GM10248 (cell line): ENCODE measurements at regions not wholly inside any gene's neighbourhood (a gene's known extent, or its start where the extent isn't known, plus 50 kb on each side); places are given as distances from the start of the nearest gene placed in this dataset.

Source experiments
- CTCF ChIA-PET: fragments of 300-600 bp; sonication (Branson Sonifier 250); formaldehyde crosslinking; extraction: SDS; loops from one replicate; lab custom pipeline; 2021; ENCODE audit warnings: antibody characterized with exemption; lab: Yijun Ruan, JAX
- POLR2A ChIA-PET: fragments of 350-650 bp; sonication (Branson Sonifier 250); formaldehyde crosslinking; extraction: SDS; loops from one replicate; lab custom pipeline; 2020; ENCODE audit warnings: antibody characterized with exemption; lab: Yijun Ruan, JAX
- DNase-seq: peaks from one replicate; pipeline ENCODE4 v3.0.0; 2012; ENCODE audit errors: extremely low spot score
- CTCF ChIP-seq: IDR thresholded peaks from 2 replicates; pipeline ENCODE4 v1.5.1; 2012; ENCODE audit warnings: mild to moderate bottlenecking, low read depth; ENCODE audit errors: extremely low read depth, missing control alignments, control extremely low read depth

DNA sequence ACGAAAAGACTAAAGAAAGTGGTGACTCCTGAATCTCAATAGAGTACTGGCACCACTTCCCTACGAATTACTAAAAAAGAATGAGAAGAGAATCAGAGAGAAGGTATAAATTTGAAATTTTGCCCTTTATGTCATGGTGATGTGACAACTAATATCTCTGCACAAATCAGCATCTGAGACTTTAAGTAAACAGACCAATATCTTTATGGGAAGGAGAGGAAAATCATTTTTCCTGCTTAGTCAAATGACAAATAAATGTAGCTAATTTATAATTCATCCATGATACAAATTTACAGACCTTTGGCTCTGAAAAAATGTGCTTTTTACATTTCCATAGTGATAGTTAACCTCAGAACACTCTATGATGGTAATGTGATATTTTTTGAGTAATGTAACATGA lies 424.8 kb upstream of the EPHA5 start:
- ChIA-PET POLR2A (no interaction called here), CTCF (no interaction called here)
- no peak for TF ChIP-seq CTCF
- DNase-seq: no peak

GRCh38 chr4:66094070-66094469 lies 423.8 kb upstream of the EPHA5 start:
- TF ChIP-seq CTCF: no peak
- no peak for DNase-seq
- ChIA-PET POLR2A (no interaction called here), CTCF (no interaction called here)

GRCh38 chr4:66091786-66092185 lies 421.5 kb upstream of the EPHA5 start:
- no peak for TF ChIP-seq CTCF
- DNase-seq: no peak
- ChIA-PET CTCF (no interaction called here), POLR2A (no interaction called here)

GRCh38 chr4:66073961-66074360 lies 403.7 kb upstream of the EPHA5 start:
- POLR2A ChIA-PET: no interaction called here
- TF ChIP-seq CTCF: no peak
- CTCF ChIA-PET: no interaction called here
- no peak for DNase-seq

- TF ChIP-seq CTCF: no peak
- ChIA-PET POLR2A (no interaction called here), CTCF (interaction anchor here (1.0 to 1.3 kb wide), 2 partner anchors 9 to 13 kb away, joined by 3 to 4 read pairs; no protein-coding TSS in a partner anchor)
- DNase-seq: no peak
Measured at GRCh38 chr4:66071911-66072310, 401.6 kb upstream of the EPHA5 start.

DNA sequence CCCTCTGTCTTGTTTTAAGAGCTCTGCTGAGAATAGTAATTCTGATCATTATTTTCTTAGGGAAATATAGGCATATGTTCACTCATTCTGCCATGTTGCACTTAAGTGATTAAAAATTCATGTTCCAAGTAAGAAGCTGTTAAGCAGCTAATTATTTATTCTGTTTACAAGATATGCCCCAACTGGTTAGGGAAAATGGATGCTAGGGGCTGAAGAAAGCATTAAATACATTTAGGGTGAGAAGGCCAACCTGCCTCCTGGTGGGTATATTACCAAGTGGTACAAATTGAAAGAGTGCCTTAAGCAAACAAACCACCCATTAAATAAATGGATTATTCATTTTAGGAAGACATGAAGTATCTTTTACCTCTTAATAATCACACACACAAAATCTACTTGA lies 392.6 kb upstream of the EPHA5 start:
- ChIA-PET CTCF (interaction anchor here (1.0 kb wide), 1 partner anchor 10 kb away, joined by 3 read pairs; no protein-coding TSS in a partner anchor), POLR2A (no interaction called here)
- no peak for DNase-seq
- TF ChIP-seq CTCF: no peak

DNA sequence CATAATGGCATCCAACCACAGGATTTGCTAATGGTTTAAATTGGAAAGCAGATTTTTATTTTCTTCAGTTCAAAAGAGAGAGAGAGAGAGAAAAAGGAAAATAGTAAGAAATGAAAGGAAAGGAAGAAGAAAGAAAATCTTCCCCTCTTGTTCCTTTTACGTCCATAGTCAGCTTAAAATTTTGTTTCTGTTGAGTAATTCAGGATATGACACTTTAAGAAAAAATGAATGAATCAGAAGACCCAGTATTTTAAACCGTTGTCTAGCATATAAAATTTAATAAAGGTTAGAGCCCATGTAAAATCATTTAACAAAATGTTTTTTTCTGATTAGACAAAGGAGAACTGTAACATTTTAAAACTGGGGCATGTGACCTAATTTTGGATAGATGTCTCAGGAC lies 391.8 kb upstream of the EPHA5 start:
- no peak for TF ChIP-seq CTCF
- ChIA-PET CTCF (no interaction called here), POLR2A (no interaction called here)
- no peak for DNase-seq
